Keratinocyte (primary cell): ENCODE measurements at regions not wholly inside any gene's neighbourhood (a gene's known extent, or its start where the extent isn't known, plus 50 kb on each side); places are given as distances from the start of the nearest gene placed in this dataset.

Experiments
- DNase-seq: peaks from one replicate; pipeline ENCODE4 v3.0.0-alpha.2; 2011; ENCODE audit warnings: low read depth, missing footprints, low spot score
- FAIRE-seq: peaks from 2 replicates; lab custom pipeline; 2011; peaks lifted over from hg19 to GRCh38; lab: Jason Lieb, UNC
- H2AFZ ChIP-seq: 2 replicates; pipeline ENCODE4 v1.6.0; 2012; ENCODE audit warnings: low read length, control low read depth, inconsistent platforms; ENCODE audit not compliant: control insufficient read depth
- H3K27ac ChIP-seq: 2 replicates; pipeline ENCODE4 v1.5.1; 2011; ENCODE audit warnings: low read length; ENCODE audit not compliant: control insufficient read depth, insufficient read depth
- H3K27me3 ChIP-seq: 3 replicates; pipeline ENCODE4 v1.6.0; 2011; ENCODE audit warnings: low read length; ENCODE audit not compliant: control insufficient read depth, insufficient read depth; ENCODE audit errors: extremely low read depth
- H3K36me3 ChIP-seq, 2 experiments: 2 replicates in 1 of 2; 3 replicates in 1 of 2; pipeline ENCODE4 v1.5.1; 2011; ENCODE audit warnings: low read length in 2 of 2, mild to moderate bottlenecking in 1 of 2; ENCODE audit not compliant: control insufficient read depth in 2 of 2, insufficient read depth in 2 of 2; ENCODE audit errors: extremely low read depth in 1 of 2
- H3K4me1 ChIP-seq: 3 replicates; pipeline ENCODE4 v1.5.1; 2011; ENCODE audit warnings: low read length; ENCODE audit not compliant: control insufficient read depth, insufficient read depth; ENCODE audit errors: extremely low read depth
- H3K4me2 ChIP-seq: 3 replicates; pipeline ENCODE4 v1.6.0; 2011; ENCODE audit warnings: low read depth, low read length; ENCODE audit not compliant: control insufficient read depth, insufficient read depth; ENCODE audit errors: extremely low read depth
- H3K4me3 ChIP-seq, 3 experiments: fragments of 200-600 bp in 1 of 3; sonication (generic) in 1 of 3; 2 replicates in 2 of 3; 3 replicates in 1 of 3; pipeline ENCODE4 v1.5.1; 2011 to 2016; ENCODE audit warnings: low read length in 3 of 3, mild to moderate bottlenecking in 3 of 3, control low read depth in 2 of 3, inconsistent platforms in 1 of 3, low read depth in 1 of 3, mixed read lengths in 1 of 3, mixed run types in 1 of 3, moderate library complexity in 1 of 3; ENCODE audit not compliant: control insufficient read depth in 2 of 3, insufficient read depth in 2 of 3; ENCODE audit errors: extremely low read depth in 1 of 3
- H3K79me2 ChIP-seq: 2 replicates; pipeline ENCODE4 v1.6.0; 2012; ENCODE audit warnings: low read length; ENCODE audit not compliant: control insufficient read depth, insufficient read depth
- H3K9ac ChIP-seq: 3 replicates; pipeline ENCODE4 v1.6.0; 2011; ENCODE audit warnings: low read length; ENCODE audit not compliant: control insufficient read depth, insufficient read depth; ENCODE audit errors: extremely low read depth
- H3K9me1 ChIP-seq: 3 replicates; pipeline ENCODE4 v1.6.0; 2011; ENCODE audit warnings: low read length; ENCODE audit not compliant: control insufficient read depth, insufficient read depth; ENCODE audit errors: extremely low read depth
- H3K9me3 ChIP-seq: 2 replicates; pipeline ENCODE4 v1.5.1; 2012; ENCODE audit warnings: low read depth, low read length; ENCODE audit not compliant: control insufficient read depth
- H4K20me1 ChIP-seq: 3 replicates; pipeline ENCODE4 v1.6.0; 2011; ENCODE audit warnings: low read length; ENCODE audit not compliant: control insufficient read depth, insufficient read depth; ENCODE audit errors: extremely low read depth
- CTCF ChIP-seq, 3 experiments: IDR thresholded peaks in 1 of 3; conservative IDR thresholded peaks in 1 of 3; optimal IDR thresholded peaks in 1 of 3; 2 replicates in 2 of 3; 3 replicates in 1 of 3; pipeline versions ENCODE3 to v1.5.1; 2011; ENCODE audit warnings: low read length in 3 of 3, mild to moderate bottlenecking in 3 of 3, moderate library complexity in 2 of 3, control low read depth in 1 of 3, inconsistent platforms in 1 of 3; ENCODE audit not compliant: insufficient read depth in 2 of 3; ENCODE audit errors: extremely low read depth in 1 of 3
- EZH2 ChIP-seq: IDR thresholded peaks from one replicate; pipeline ENCODE4 v1.6.1; 2012; ENCODE audit warnings: inconsistent platforms, mild to moderate bottlenecking, low read length, moderate library complexity
- dilution Hi-C: fragments of 300-500 bp; cut with MboI; formaldehyde crosslinking; loops from one replicate; pipeline ENCODE4 v1.7.0; 2020; ENCODE audit warnings: low sequenced_read_pairs; ENCODE audit not compliant: extremely low pct_ligation_motif_present

GRCh38 chr4:33111117-33111516 lies 2390.9 kb downstream of the PCDH7 start:
- H3K27ac ChIP-seq: no peak overlapping the region
- H2AFZ ChIP-seq: no peak overlapping the region
- no peaks in the 10 kb centered on the region for H3K4me1 ChIP-seq
- H3K9me3 ChIP-seq: no peaks in the 10 kb centered on the region
- no peaks in the 10 kb centered on the region for H3K27me3 ChIP-seq
- FAIRE-seq (no peak), DNase-seq (no peak)
- H3K9me1 ChIP-seq: no peaks in the 10 kb centered on the region
- no peak overlapping the region for H3K4me2 ChIP-seq
- H3K36me3 ChIP-seq: no peaks in the 10 kb centered on the region
- no peak overlapping the region for H3K9ac ChIP-seq
- dilution Hi-C loops: no loop called here
- TF ChIP-seq CTCF (optimal IDR thresholded peaks at IDR 0.05 in 1 of 3, IDR thresholded peaks at IDR 0.05 in 1 of 3, conservative IDR thresholded peaks at IDR 0.05 in 1 of 3; ENCODE audit: extremely low read depth in 1 of 3, insufficient read depth in 2 of 3, low read length in 3 of 3) (no peak), EZH2 (no peak)
- no peaks in the 10 kb centered on the region for H4K20me1 ChIP-seq
- H3K4me3 ChIP-seq: no peak overlapping the region
- no peaks in the 10 kb centered on the region for H3K79me2 ChIP-seq

GRCh38 chr4:33116871-33117270 lies 2396.7 kb downstream of the PCDH7 start:
- TF ChIP-seq EZH2: no peak
- no peak for TF ChIP-seq CTCF (optimal IDR thresholded peaks at IDR 0.05 in 1 of 3, IDR thresholded peaks at IDR 0.05 in 1 of 3, conservative IDR thresholded peaks at IDR 0.05 in 1 of 3; ENCODE audit: extremely low read depth in 1 of 3, insufficient read depth in 2 of 3, low read length in 3 of 3)
- peaks cover 1% of the 10 kb centered on the region for H3K9me3 ChIP-seq
- DNase-seq: no peak
- H3K9ac ChIP-seq: no peak overlapping the region
- H3K4me1 ChIP-seq: no peaks in the 10 kb centered on the region
- H3K4me2 ChIP-seq: no peak overlapping the region
- H3K27ac ChIP-seq: no peak overlapping the region
- no peak for FAIRE-seq
- no peaks in the 10 kb centered on the region for H3K27me3 ChIP-seq
- no peaks in the 10 kb centered on the region for H3K9me1 ChIP-seq
- no peaks in the 10 kb centered on the region for H3K79me2 ChIP-seq
- no peaks in the 10 kb centered on the region for H3K36me3 ChIP-seq
- no peak overlapping the region for H2AFZ ChIP-seq
- dilution Hi-C loops: no loop called here
- no peaks in the 10 kb centered on the region for H4K20me1 ChIP-seq
- H3K4me3 ChIP-seq: no peak overlapping the region
